ENCODE measurements at regions not wholly inside any gene's neighbourhood (a gene's known extent, or its start where the extent isn't known, plus 50 kb on each side); places are given as distances from the start of the nearest gene placed in this dataset.

- Histone ChIP-seq H3K27me3 (ENCODE audit: insufficient read depth, low read depth) (no peaks in the 10 kb centered on the region), H3K4me1 (replicated peaks; ENCODE audit: insufficient read depth) (no peaks in the 10 kb centered on the region), H3F3A (ENCODE audit: insufficient read depth, low read depth) (no peaks in the 10 kb centered on the region), H3K27ac (no peak overlapping the region), H3K9me3 (ENCODE audit: insufficient read depth, low read depth) (no peaks in the 10 kb centered on the region), H3K4me2 (no peak overlapping the region), H3K36me3 (ENCODE audit: low read depth) (no peaks in the 10 kb centered on the region), H3K4me3 (no peak overlapping the region), H3K9me2 (ENCODE audit: insufficient read depth) (no peaks in the 10 kb centered on the region), H3K79me2 (ENCODE audit: low read depth) (no peaks in the 10 kb centered on the region), H2AFZ (no peak overlapping the region), H4K20me1 (ENCODE audit: insufficient read depth) (no peaks in the 10 kb centered on the region)
- ChIA-PET POLR2A (ENCODE audit: unreplicated experiment) (no interaction called here), CTCF (no interaction called here)
- TF ChIP-seq EZH2 (IDR thresholded peaks at IDR 0.05; ENCODE audit: low read depth) (no peak), CTCF (conservative IDR thresholded peaks at IDR 0.05) (no peak)
- intact Hi-C loops (cut with micrococcal nuclease; ENCODE audit: unreplicated experiment): no loop called here
- DNase-seq: no peak
- BruUV-seq (replicated peaks): no TSS peak
Observed at GRCh38 chr6:91498576-91498975, 911.7 kb upstream of the MAP3K7 start.

- H4K20me1 ChIP-seq (ENCODE audit: insufficient read depth): no peaks in the 10 kb centered on the region
- H3K27ac ChIP-seq: no peak overlapping the region
- no peak for DNase-seq
- no peak overlapping the region for H3K4me3 ChIP-seq
- no peaks in the 10 kb centered on the region for H3K79me2 ChIP-seq (ENCODE audit: low read depth)
- ChIA-PET CTCF (interaction anchor here (0.6 kb wide), 1 partner anchor 417 kb away, joined by 3 read pairs; no protein-coding TSS in a partner anchor), POLR2A (ENCODE audit: unreplicated experiment) (no interaction called here)
- H3K27me3 ChIP-seq (ENCODE audit: insufficient read depth, low read depth): no peaks in the 10 kb centered on the region
- no peaks in the 10 kb centered on the region for H3K4me1 ChIP-seq (replicated peaks; ENCODE audit: insufficient read depth)
- TF ChIP-seq CTCF (conservative IDR thresholded peaks at IDR 0.05) (no peak), EZH2 (IDR thresholded peaks at IDR 0.05; ENCODE audit: low read depth) (no peak)
- intact Hi-C loops (cut with micrococcal nuclease; ENCODE audit: unreplicated experiment): no loop called here
- no peaks in the 10 kb centered on the region for H3K9me3 ChIP-seq (ENCODE audit: insufficient read depth, low read depth)
- no peak overlapping the region for H2AFZ ChIP-seq
- no peaks in the 10 kb centered on the region for H3K9me2 ChIP-seq (ENCODE audit: insufficient read depth)
- H3F3A ChIP-seq (ENCODE audit: insufficient read depth, low read depth): no peaks in the 10 kb centered on the region
- H3K4me2 ChIP-seq: no peak overlapping the region
- no TSS peak for BruUV-seq (replicated peaks)
- H3K36me3 ChIP-seq (ENCODE audit: low read depth): no peaks in the 10 kb centered on the region
Observed at GRCh38 chr6:91497770-91498169, 910.9 kb upstream of the MAP3K7 start.

- Histone ChIP-seq H3K27me3 (ENCODE audit: insufficient read depth, low read depth) (no peaks in the 10 kb centered on the region), H4K20me1 (ENCODE audit: insufficient read depth) (no peaks in the 10 kb centered on the region), H3K79me2 (ENCODE audit: low read depth) (no peaks in the 10 kb centered on the region), H3K4me1 (replicated peaks; ENCODE audit: insufficient read depth) (no peaks in the 10 kb centered on the region), H3K27ac (no peak overlapping the region), H3K4me3 (no peak overlapping the region), H2AFZ (no peak overlapping the region), H3K9me3 (ENCODE audit: insufficient read depth, low read depth) (no peaks in the 10 kb centered on the region), H3K36me3 (ENCODE audit: low read depth) (no peaks in the 10 kb centered on the region), H3K9me2 (ENCODE audit: insufficient read depth) (no peaks in the 10 kb centered on the region), H3F3A (ENCODE audit: insufficient read depth, low read depth) (no peaks in the 10 kb centered on the region), H3K4me2 (no peak overlapping the region)
- ChIA-PET CTCF (no interaction called here), POLR2A (ENCODE audit: unreplicated experiment) (no interaction called here)
- TF ChIP-seq CTCF (conservative IDR thresholded peaks at IDR 0.05) (no peak), EZH2 (IDR thresholded peaks at IDR 0.05; ENCODE audit: low read depth) (no peak)
- intact Hi-C loops (cut with micrococcal nuclease; ENCODE audit: unreplicated experiment): no loop called here
- no peak for DNase-seq
- no TSS peak for BruUV-seq (replicated peaks)
Observed at GRCh38 chr6:91490671-91491301, 903.9 kb upstream of the MAP3K7 start.
